SK-MEL-5 (cell line): ENCODE measurements at regions not wholly inside any gene's neighbourhood (a gene's known extent, or its start where the extent isn't known, plus 50 kb on each side); places are given as distances from the start of the nearest gene placed in this dataset.

Experiments used
- DNase-seq: peaks from one replicate; pipeline ENCODE4 v3.0.0-alpha.2; 2016; ENCODE audit warnings: low read depth, low spot score
- in situ Hi-C: cut with HindIII; loops from 2 replicates; pipeline ENCODE4 v1.10.0; 2016; ENCODE audit warnings: low sequenced_read_pairs, high pct_unique_total_duplicates, low pct_unique_long_range_greater_than_20kb

DNA sequence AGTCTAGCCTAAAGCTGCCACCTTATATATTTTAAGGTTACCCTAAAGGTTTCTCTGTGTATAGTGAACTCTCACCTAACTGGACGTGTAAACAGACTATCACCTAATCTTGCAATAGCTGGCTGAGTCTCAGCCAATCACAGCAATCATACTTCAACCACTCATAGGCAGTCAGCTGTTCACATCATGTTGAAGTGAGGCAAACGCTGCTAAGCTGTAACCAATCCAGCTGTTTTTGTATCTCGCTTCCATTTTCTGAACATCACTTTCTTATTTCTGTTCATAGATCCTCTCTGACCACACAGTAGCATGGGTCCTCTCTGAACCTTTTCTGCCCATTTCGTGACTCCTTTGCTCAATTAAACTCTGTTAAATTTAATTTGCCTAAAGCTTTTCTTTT lies 468.2 kb upstream of the POU3F3 start:
- no peak for DNase-seq
- in situ Hi-C loops = no loop called here

DNA sequence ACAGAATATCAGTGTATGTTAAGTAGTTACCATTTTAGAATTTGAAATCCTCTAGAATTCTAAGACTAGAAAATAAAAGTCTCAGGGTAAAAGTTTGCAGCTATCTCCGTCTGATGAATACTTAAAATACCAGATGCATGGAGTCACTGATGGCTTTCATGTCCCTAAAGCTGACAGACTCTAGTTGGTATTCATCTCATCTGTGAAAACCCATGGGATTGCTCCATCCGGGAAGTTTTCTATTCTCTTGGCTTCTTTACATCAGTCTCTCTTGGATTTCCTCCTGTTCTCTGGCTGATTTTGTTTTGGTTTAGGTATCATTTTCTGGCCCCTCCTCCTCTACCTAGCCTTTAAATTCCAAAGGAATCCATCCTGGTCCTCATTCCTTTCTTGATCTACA lies 465.6 kb upstream of the POU3F3 start:
- no peak for DNase-seq
- in situ Hi-C loops = no loop called here

DNA sequence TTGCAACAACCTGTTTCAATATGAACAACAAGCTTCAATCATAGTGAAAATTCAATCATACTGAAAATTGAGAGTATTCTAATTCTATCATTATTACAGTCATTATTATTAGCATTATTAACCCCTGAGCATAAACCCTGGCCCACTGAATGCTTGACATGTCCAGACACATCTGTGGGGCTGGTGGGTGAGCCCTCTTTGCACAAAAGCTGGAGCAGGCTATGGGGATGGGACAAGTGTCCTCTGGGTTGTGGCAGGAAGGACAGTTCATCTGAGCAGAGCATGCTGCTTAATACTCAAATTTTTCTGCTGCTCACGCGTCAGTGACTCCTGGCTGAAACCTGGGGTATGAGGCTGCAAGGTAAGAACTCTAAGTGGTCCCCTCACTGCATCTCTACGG lies 451.1 kb upstream of the POU3F3 start:
- no peak for DNase-seq
- in situ Hi-C loops = no loop called here

DNA sequence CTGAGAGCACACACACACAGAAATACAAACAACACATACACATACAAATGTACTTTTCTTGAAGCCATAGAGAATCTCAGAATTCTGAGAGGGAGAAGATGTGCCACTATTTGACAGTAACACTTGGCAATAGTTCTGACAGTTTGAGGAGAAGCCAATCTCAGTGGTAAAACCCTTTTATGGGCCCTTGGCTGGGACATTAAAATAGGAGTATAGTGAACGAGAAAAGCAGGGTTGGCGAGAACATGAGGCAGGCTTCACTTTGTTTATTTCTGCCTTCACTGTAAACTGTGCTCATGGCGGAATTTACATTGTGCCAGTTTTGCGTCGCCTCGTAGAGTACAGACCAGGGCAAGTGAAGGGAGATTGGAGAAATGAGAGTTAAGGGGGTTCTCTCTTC lies 449.4 kb upstream of the POU3F3 start:
- in situ Hi-C loops = no loop called here
- DNase-seq = no peak

DNA sequence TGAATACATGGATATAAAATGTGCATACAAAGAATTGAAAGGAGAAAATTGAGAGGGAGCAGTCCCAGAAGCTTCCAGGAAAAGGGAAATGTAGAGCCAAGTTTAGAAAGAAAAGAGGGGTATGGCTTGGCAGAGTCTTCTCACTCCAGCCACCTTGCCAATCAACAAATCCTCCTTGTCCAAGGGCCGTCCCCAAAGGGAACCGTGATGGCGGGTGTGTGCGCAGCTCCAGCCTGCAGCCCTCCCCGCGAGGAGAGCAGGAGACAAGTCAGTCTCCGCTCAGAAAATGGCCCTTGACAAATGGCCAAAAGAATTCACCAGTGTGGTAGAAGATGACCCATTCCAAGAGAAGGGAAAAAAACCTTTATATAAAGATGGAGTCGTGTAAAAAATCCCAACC lies 448.3 kb upstream of the POU3F3 start:
- in situ Hi-C loops = no loop called here

DNA sequence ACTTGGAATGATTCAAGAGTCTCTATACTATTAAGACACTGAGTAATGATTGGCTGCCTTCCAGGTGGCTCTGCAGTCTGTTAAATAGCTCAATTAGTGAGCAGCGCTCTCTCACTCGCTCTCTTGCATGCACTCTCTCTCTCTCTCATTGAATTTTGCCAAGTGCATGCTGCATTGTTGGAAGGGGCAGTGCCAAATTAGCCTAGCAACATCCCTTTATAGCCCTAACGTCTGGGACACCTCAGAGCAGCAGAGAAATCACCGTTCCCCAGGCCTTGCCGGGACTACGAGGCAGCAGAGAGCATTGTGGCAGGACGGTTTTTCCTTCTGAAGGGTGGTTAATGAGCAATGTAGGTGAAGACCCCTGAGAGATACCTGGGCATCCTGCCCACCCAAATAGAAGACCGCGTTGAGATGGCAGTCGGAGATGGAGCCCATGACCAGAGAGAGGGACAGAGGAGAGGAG lies 447.6 kb upstream of the POU3F3 start:
- in situ Hi-C loops = no loop called here
- DNase-seq = no peak

More for the DNA sequence above, 448.3 kb upstream of the POU3F3 start:
- no peak for DNase-seq

DNA sequence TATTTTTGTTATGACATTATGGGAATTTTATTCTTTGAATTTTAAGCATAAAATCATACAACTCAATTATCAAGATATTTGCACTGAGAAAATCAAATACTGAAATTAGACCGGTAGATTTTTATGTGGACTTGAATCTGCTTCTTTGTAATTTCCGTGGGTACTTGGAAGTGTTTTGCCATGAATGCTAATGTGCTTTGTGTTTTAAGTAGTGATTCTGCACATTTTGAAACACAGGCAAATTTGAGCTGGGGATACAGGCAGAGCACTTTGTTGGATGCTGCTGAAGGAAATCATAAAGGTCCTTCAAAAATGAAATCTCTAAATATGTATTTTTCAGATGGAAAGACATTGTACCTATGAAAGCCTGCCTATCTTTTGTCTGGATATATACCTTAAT lies 446.3 kb upstream of the POU3F3 start:
- no peak for DNase-seq
- in situ Hi-C loops = no loop called here

DNA sequence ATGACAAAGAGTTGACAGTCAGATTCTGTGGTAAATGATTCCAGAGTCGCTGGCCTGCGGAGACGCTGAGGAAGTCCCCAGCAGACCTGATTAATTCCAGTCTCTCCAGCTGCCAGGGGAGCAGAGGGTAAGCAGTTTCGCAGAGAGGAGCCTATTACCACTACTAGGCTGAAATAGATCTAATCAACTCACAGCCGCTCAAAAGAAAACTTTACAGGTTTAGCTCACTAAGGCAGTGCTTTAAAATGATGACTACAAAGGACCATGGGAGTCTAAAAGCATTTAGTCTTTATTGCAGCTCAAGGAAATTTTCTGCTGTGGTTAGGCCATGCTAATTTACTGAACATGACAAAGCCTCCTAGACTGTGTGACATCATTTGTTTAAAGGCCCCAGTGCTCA lies 445.6 kb upstream of the POU3F3 start:
- no peak for DNase-seq
- in situ Hi-C loops = no loop called here

GRCh38 chr2:104410136-104410535 lies 443.8 kb upstream of the POU3F3 start:
- DNase-seq = no peak
- in situ Hi-C loops = no loop called here

DNA sequence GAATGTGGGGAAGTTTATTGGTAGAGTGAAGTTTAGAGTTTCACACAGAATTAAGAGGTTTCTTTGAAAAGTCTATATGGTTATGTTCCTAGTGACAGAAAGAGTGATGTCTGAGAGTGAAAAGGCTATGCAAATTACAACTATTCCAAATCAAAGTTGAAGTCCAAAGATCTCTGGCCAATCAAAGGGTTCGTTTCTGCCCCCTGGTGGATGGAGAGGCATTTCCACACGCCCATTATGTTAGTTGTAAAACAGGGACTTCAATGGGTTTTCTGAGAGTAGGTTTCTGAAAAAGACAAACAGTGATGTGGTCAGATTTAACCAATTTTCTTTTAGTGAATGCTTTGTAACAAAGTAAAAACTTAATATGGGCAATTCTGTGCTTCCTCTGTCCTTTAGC lies 441.5 kb upstream of the POU3F3 start:
- in situ Hi-C loops = no loop called here
- peak; percentile 65 for DNase-seq

- in situ Hi-C loops = no loop called here
- DNase-seq = no peak
Observed at GRCh38 chr2:104413890-104414289, 440.0 kb upstream of the POU3F3 start.

GRCh38 chr2:104415284-104415683 lies 438.6 kb upstream of the POU3F3 start:
- DNase-seq = no peak
- in situ Hi-C loops = no loop called here

- in situ Hi-C loops = no loop called here
Observed at GRCh38 chr2:104416339-104417000, 437.4 kb upstream of the POU3F3 start.

DNA sequence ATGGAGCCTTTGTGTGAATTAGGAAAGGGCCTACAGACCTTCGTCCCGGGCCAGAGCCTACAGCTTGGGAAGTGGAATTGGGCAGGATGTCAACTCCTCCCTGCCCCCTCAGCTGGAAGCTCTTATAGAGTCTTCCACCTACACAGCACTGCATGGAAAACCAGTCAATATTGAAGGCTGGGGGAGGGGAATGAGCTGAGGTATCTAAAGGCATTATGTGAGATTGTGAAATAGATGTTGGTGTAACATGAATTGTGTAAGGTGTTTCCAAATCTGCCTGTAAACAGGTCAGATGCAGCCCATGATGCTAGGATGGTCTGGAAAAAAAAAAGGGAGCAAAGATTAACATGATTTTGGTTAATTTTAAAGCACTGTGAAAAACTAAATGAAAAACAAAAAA lies 433.5 kb upstream of the POU3F3 start:
- in situ Hi-C loops = no loop called here
- DNase-seq = no peak

More at GRCh38 chr2:104416339-104417000, 437.4 kb upstream of the POU3F3 start:
- no peak for DNase-seq

- no peak for DNase-seq
- in situ Hi-C loops = no loop called here
Observed at GRCh38 chr2:104420953-104421352, 433.0 kb upstream of the POU3F3 start.

GRCh38 chr2:104425850-104426595 lies 427.9 kb upstream of the POU3F3 start:
- in situ Hi-C loops = no loop called here
- DNase-seq = no peak

DNA sequence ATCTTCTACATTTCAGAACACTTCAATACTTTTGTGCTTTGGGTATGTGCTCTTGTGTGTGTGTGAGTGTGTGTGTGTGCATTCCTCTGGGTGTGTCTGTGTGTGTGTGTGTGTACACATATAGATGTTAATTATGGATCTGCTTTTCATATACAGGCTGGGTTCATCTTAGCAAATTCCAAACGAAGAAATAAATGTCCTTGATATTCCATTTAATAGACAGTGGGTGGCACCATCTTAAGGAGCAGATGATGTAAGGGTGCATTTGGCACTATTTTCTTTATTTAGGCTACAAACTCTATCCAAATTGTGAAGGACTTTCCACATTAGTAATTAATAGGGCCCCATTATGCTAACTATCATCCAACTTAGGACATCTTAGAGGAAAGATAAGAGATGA lies 425.8 kb upstream of the POU3F3 start:
- in situ Hi-C loops = no loop called here
- DNase-seq = peak; percentile 7

DNA sequence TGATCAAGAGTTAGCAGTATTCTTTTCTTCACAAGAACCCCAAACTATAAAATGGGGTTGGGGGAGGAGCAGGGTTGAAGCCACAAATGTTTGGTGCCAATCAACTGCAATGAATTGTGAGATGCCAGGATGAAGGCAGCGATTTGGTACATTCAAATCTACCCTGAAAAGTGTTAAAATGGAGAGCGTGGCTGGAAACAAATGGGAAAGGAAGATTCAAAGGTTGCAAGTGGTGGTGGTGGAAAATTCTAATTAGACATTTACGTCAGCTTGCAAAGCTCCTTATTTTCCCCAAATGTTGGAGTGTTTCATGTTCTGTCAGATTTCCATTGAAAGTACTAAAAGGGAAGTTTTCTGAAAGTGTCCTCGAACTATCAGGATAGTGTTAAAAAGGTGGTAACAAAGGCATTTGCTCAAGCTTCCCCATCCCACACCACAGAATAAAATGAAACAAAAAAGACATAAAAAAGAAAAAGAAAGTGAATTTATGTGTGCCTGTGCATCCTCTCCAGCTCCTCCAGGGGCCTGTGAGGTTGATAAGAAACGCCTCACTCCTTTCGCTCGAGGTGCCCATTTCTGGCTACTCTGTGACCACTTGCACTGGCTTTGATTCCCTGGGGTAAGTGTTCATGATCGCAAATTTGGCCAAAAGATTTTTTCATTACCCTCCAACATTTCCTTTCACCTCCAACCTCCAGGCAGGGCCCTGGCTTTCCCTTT lies 424.1 kb upstream of the POU3F3 start:
- in situ Hi-C loops = no loop called here
- no peak for DNase-seq

DNA sequence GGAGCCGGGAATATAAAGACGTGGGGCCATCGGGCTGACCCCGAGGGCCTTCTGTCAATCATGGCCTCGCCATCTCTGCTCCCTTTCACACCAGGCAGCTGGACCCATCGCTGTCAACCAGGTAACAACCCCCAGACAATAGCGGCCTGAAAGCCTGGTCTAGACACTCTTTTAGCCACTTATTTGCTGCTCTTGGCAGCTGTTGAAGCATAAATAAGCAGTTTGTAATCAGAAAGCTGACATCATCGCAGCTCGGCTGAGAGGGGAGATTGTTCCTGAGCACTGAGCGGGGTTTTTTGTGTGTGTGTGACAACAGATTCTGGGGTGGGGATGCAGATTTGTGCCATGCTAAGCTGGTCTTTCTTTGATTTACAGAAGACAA lies 423.6 kb upstream of the POU3F3 start:
- DNase-seq = no peak
- in situ Hi-C loops = no loop called here
